K562 (cell line): ENCODE measurements at regions not wholly inside any gene's neighbourhood (a gene's known extent, or its start where the extent isn't known, plus 50 kb on each side); places are given as distances from the start of the nearest gene placed in this dataset.
A peak's percentile ranks its signal among the peaks of the same experiment; 100 is the strongest.

ENCODE experiments used
- ATF7 ChIP-seq: fragments of 450-650 bp; IDR thresholded peaks from 2 replicates; pipeline ENCODE4 v1.7.1; 2014; ENCODE audit warnings: mild to moderate bottlenecking, moderate library complexity
- BRD9 ChIP-seq: fragments of 450-650 bp; IDR thresholded peaks from 2 replicates; pipeline ENCODE4 v1.6.1; 2018; ENCODE audit warnings: low read depth; ENCODE audit not compliant: partially characterized antibody
- CBX1 ChIP-seq: sonication (generic); IDR thresholded peaks from 2 replicates; pipeline ENCODE4 v1.6.1; 2016; ENCODE audit warnings: antibody characterized with exemption, low read depth, mild to moderate bottlenecking
- ETV5 ChIP-seq: sonication (generic); formaldehyde crosslinking; IDR thresholded peaks from 2 replicates; pipeline ENCODE4 v1.4.0; 2020; ENCODE audit warnings: low read depth, mild to moderate bottlenecking, missing genetic modification reagents
- FOXM1 ChIP-seq, 2 experiments: fragments of 450-650 bp in 1 of 2; sonication (generic) in 1 of 2; formaldehyde crosslinking in 1 of 2; IDR thresholded peaks; 2 replicates each; pipeline versions ENCODE4 v1.6.1 to v1.9.0; 2017 to 2022; ENCODE audit warnings: low read depth in 2 of 2, mild to moderate bottlenecking in 2 of 2, missing genetic modification reagents in 1 of 2, moderate library complexity in 1 of 2
- HMGN3 ChIP-seq: IDR thresholded peaks from 2 replicates; pipeline ENCODE4 v1.6.1; 2011; ENCODE audit warnings: borderline replicate concordance, low read depth, mild to moderate bottlenecking, mixed read lengths, low read length; ENCODE audit not compliant: insufficient read length; ENCODE audit errors: extremely low read depth
- HNRNPH1 ChIP-seq: fragments of 200-400 bp; formaldehyde crosslinking; optimal IDR thresholded peaks from 2 replicates; pipeline ENCODE3; 2017; ENCODE audit warnings: low read depth, mild to moderate bottlenecking, low read length, moderate library complexity
- ILK ChIP-seq: fragments of 450-650 bp; IDR thresholded peaks from 2 replicates; pipeline ENCODE4 v1.6.1; 2016; ENCODE audit warnings: missing genetic modification characterization, low read depth, mild to moderate bottlenecking, missing compliant biosample characterization, moderate library complexity, borderline replicate concordance
- JUNB ChIP-seq: fragments of 450-650 bp; formaldehyde crosslinking; conservative IDR thresholded peaks from 2 replicates; pipeline ENCODE4 v1.4.0; 2020; ENCODE audit warnings: mild to moderate bottlenecking
- KLF16 ChIP-seq: IDR thresholded peaks from 2 replicates; pipeline ENCODE4 v1.6.1; 2016; ENCODE audit warnings: antibody characterized with exemption
- MECOM ChIP-seq: fragments of 250-450 bp; sonication (Bioruptor Pico); IDR thresholded peaks from 2 replicates; pipeline ENCODE4 v1.8.0; 2022; ENCODE audit warnings: inconsistent platforms
- NFIX ChIP-seq: fragments of 250-450 bp; sonication (Bioruptor Pico); IDR thresholded peaks from 2 replicates; pipeline ENCODE4 v1.4.0; 2020; ENCODE audit warnings: low read depth, mild to moderate bottlenecking, moderate library complexity
- SOX6 ChIP-seq: fragments of 450-650 bp; IDR thresholded peaks from 2 replicates; pipeline ENCODE4 v1.6.1; 2014; ENCODE audit warnings: mild to moderate bottlenecking
- TAF7 ChIP-seq: fragments of 450-650 bp; IDR thresholded peaks from 2 replicates; pipeline ENCODE4 v1.6.1; 2016; ENCODE audit warnings: missing genetic modification characterization, missing compliant biosample characterization
- TRIM28 ChIP-seq: fragments of 450-650 bp; IDR thresholded peaks from 2 replicates; pipeline ENCODE4 v1.6.1; 2017
- ZBTB7A ChIP-seq: IDR thresholded peaks from 2 replicates; pipeline ENCODE4 v1.6.1; 2011; ENCODE audit warnings: low read depth, mild to moderate bottlenecking, low read length, moderate library complexity, borderline replicate concordance; ENCODE audit not compliant: control insufficient read depth
- ZNF449 ChIP-seq: fragments of 250-450 bp; sonication (Bioruptor Pico); IDR thresholded peaks from 2 replicates; pipeline ENCODE4 v1.8.0; 2022; ENCODE audit warnings: moderate library complexity, mild to moderate bottlenecking, inconsistent platforms
- ZNF717 ChIP-seq: fragments of 250-450 bp; sonication (Bioruptor Pico); IDR thresholded peaks from 2 replicates; pipeline ENCODE4 v1.5.0; 2021
- ZSCAN29 ChIP-seq: fragments of 450-650 bp; IDR thresholded peaks from 2 replicates; pipeline ENCODE4 v1.6.1; 2017
- ZSCAN32 ChIP-seq: fragments of 450-650 bp; formaldehyde crosslinking; IDR thresholded peaks from 2 replicates; pipeline ENCODE4 v1.4.0; 2020; ENCODE audit warnings: mild to moderate bottlenecking, moderate library complexity
- TF ChIP-seq, protein P1 (sequence below): sonication (generic); formaldehyde crosslinking; IDR thresholded peaks from 2 replicates; pipeline ENCODE4 v1.8.1; 2023; ENCODE audit warnings: mild to moderate bottlenecking, missing genetic modification reagents
- TF ChIP-seq, protein P2 (sequence below): fragments of 250-450 bp; sonication (Bioruptor Pico); IDR thresholded peaks from 2 replicates; pipeline ENCODE4 v1.5.0; 2021
- TF ChIP-seq, protein P3 (sequence below): fragments of 250-450 bp; sonication (Bioruptor Pico); IDR thresholded peaks from 2 replicates; pipeline ENCODE4 v1.4.0; 2020; ENCODE audit warnings: mild to moderate bottlenecking

DNA sequence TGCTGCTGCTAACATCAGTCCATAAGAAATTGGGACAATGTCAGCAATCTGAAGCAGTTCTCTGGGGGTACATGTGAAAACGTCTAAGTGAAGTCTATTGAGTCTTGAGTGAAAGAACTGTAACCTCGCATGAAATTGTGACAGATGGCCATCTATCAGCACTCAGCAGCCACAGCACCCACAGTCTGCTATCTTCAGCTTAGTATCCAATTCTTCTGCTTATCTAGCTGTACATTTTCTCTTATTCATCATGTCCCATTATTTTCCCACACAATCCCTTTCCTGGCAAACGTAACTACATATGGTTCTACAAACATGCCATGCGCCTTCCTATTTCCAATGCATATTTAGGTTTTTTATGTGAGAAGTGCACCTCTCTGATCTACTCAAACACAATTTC lies 629.7 kb downstream of the NTRK3 start (continued):
- no peak for TF ChIP-seq ZNF717
- TF ChIP-seq ZBTB7A: no peak
- TF ChIP-seq CBX1: no peak
- TF ChIP-seq, protein P1, sequence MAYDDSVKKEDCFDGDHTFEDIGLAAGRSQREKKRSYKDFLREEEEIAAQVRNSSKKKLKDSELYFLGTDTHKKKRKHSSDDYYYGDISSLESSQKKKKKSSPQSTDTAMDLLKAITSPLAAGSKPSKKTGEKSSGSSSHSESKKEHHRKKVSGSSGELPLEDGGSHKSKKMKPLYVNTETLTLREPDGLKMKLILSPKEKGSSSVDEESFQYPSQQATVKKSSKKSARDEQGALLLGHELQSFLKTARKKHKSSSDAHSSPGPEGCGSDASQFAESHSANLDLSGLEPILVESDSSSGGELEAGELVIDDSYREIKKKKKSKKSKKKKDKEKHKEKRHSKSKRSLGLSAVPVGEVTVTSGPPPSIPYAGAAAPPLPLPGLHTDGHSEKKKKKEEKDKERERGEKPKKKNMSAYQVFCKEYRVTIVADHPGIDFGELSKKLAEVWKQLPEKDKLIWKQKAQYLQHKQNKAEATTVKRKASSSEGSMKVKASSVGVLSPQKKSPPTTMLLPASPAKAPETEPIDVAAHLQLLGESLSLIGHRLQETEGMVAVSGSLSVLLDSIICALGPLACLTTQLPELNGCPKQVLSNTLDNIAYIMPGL (CRISPR knock-in tag): no peak
- TF ChIP-seq, protein P2, sequence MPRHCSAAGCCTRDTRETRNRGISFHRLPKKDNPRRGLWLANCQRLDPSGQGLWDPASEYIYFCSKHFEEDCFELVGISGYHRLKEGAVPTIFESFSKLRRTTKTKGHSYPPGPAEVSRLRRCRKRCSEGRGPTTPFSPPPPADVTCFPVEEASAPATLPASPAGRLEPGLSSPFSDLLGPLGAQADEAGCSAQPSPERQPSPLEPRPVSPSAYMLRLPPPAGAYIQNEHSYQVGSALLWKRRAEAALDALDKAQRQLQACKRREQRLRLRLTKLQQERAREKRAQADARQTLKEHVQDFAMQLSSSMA (CRISPR knock-in tag): no peak
- TF ChIP-seq, protein P3, sequence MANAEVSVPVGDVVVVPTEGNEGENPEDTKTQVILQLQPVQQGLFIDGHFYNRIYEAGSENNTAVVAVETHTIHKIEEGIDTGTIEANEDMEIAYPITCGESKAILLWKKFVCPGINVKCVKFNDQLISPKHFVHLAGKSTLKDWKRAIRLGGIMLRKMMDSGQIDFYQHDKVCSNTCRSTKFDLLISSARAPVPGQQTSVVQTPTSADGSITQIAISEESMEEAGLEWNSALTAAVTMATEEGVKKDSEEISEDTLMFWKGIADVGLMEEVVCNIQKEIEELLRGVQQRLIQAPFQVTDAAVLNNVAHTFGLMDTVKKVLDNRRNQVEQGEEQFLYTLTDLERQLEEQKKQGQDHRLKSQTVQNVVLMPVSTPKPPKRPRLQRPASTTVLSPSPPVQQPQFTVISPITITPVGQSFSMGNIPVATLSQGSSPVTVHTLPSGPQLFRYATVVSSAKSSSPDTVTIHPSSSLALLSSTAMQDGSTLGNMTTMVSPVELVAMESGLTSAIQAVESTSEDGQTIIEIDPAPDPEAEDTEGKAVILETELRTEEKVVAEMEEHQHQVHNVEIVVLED: no peak
- peak; percentile 50; the same call in 1 of the 2 replicates for TF ChIP-seq KLF16
- TF ChIP-seq MECOM (CRISPR knock-in tag): no peak
- TF ChIP-seq ZSCAN32 (CRISPR knock-in tag): no peak
- no peak for TF ChIP-seq ZNF449 (CRISPR knock-in tag)
- TF ChIP-seq ETV5: no peak
- peak; percentile 84 for TF ChIP-seq SOX6
- no peak for TF ChIP-seq TRIM28
- no peak for TF ChIP-seq ILK (tag)
- no peak for TF ChIP-seq TAF7 (tag)
- TF ChIP-seq HMGN3: peak; percentile 57
- TF ChIP-seq HNRNPH1: no peak
- no peak for TF ChIP-seq JUNB
- TF ChIP-seq ZSCAN29: no peak
- TF ChIP-seq ATF7: no peak
- TF ChIP-seq NFIX (CRISPR knock-in tag): no peak
- TF ChIP-seq BRD9: no peak
- peak; percentile 42; the same call in 1 of the 2 replicates for TF ChIP-seq FOXM1 (IDR thresholded peaks at IDR 0.05; ENCODE audit: low read depth)
- TF ChIP-seq FOXM1 (CRISPR knock-in tag; IDR thresholded peaks at IDR 0.05; ENCODE audit: low read depth): no peak
